Bronchial epithelial cell (primary cell): ENCODE measurements at regions not wholly inside any gene's neighbourhood (a gene's known extent, or its start where the extent isn't known, plus 50 kb on each side); places are given as distances from the start of the nearest gene placed in this dataset.
"Not testable (repeated sequence)": the region's sequence is repeated elsewhere in the genome, so short reads cannot be mapped to it uniquely, and the experiment has no call there.

Source experiments
- DNase-seq: peaks from one replicate; pipeline ENCODE4 v3.0.0-alpha.2; 2010; ENCODE audit warnings: low read depth
- FAIRE-seq: peaks from 2 replicates; lab custom pipeline; 2011; peaks lifted over from hg19 to GRCh38; lab: Jason Lieb, UNC
- H3K27me3 ChIP-seq: 2 replicates; pipeline ENCODE4 v1.5.1; 2011; ENCODE audit warnings: low read length; ENCODE audit not compliant: control insufficient read depth, insufficient read depth
- H3K36me3 ChIP-seq: 2 replicates; pipeline ENCODE4 v1.5.1; 2011; ENCODE audit warnings: low read length; ENCODE audit not compliant: control insufficient read depth, insufficient read depth
- H3K4me3 ChIP-seq: 2 replicates; pipeline ENCODE4 v1.5.1; 2011; ENCODE audit warnings: mild to moderate bottlenecking, low read depth, low read length, control low read depth
- TF ChIP-seq, protein P1 (sequence below): IDR thresholded peaks from 2 replicates; pipeline ENCODE4 v1.5.1; 2011; ENCODE audit warnings: mild to moderate bottlenecking, moderate library complexity, low read length, control low read depth, inconsistent platforms; ENCODE audit not compliant: insufficient read depth, severe bottlenecking

DNA sequence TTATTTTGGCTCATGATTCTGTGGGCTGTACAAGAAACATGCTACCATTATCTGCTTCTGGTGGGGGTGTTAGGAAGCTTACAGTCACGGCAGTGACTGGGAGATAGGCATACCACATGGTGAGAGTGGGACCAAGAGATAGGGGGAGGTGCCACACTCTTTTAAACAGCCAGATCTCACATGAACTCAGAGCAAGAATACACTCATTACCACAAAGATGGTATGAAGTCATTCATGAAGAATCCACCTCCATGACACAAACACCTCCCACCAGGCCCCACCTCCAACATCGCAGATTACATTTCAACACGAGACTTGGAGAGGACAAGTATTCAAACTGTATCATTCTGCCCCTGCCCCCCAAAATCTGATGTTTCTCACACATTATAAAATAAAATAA is 2396.7 kb downstream of the PCDH7 start:
- DNase-seq: no peak
- TF ChIP-seq, protein P1, sequence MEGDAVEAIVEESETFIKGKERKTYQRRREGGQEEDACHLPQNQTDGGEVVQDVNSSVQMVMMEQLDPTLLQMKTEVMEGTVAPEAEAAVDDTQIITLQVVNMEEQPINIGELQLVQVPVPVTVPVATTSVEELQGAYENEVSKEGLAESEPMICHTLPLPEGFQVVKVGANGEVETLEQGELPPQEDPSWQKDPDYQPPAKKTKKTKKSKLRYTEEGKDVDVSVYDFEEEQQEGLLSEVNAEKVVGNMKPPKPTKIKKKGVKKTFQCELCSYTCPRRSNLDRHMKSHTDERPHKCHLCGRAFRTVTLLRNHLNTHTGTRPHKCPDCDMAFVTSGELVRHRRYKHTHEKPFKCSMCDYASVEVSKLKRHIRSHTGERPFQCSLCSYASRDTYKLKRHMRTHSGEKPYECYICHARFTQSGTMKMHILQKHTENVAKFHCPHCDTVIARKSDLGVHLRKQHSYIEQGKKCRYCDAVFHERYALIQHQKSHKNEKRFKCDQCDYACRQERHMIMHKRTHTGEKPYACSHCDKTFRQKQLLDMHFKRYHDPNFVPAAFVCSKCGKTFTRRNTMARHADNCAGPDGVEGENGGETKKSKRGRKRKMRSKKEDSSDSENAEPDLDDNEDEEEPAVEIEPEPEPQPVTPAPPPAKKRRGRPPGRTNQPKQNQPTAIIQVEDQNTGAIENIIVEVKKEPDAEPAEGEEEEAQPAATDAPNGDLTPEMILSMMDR: no peak
- Histone ChIP-seq H3K36me3 (no peaks in the 10 kb centered on the region), H3K27me3 (no peaks in the 10 kb centered on the region), H3K4me3 (no peak overlapping the region)
- FAIRE-seq: no peak

DNA sequence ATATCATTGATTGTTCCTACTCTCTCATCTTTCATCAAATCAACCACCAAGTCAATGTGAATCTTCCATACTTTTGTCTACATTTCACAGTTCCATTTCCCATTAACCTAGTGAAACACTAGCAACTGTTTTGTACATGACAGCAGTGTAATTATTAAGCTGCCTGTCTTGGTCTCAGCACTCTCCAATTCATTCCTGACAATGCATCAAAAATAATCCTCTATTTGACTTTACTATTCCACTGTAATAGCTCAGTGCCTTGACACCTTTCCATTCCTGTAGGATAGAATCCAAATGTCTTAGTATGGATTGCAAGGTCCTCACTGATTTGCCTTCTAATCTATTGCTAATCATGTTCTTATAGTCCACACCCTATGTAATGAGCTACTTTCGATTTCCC is 2405.8 kb downstream of the PCDH7 start:
- DNase-seq (no peak), FAIRE-seq (no peak)
- Histone ChIP-seq H3K36me3 (no peaks in the 10 kb centered on the region), H3K27me3 (no peaks in the 10 kb centered on the region), H3K4me3 (no peak overlapping the region)
- TF ChIP-seq, protein P1: no peak

DNA sequence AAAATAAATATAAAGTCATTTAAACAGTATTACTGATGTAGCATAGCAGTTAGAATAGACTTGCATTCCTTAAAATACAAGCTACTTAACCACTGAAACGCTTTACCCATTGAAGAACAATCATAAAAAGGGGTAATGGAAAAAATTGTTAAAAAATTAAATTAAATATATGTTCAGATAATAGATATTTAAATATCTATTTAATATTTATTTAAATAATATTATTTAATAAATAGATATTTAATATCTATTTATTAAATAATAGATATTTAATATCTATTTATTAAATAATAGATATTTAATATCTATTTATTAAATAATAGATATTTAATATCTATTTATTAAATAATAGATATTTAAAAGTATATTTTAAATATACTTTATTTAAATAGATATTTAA is 2410.5 kb downstream of the PCDH7 start:
- H3K27me3 ChIP-seq, FAIRE-seq, DNase-seq, H3K36me3 ChIP-seq, H3K4me3 ChIP-seq: not testable (repeated sequence)

DNA sequence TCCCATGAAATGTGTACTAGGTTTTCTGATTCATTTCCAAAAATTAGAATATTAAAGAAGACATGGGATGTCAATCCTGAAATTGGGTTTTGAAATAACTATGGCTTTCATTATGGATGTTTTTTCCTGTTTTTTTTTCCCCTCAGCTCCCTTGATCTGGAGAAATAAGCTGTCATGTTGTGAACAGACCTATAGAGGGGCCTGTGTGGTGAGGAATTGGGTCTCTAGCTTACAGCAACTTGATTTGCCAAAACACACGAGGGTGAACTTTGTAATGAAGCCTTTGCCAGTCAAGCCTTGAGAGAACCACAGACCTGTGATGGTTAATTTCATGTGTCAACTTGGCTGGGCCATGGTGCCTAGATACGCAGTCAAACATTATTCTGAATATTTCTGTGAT is 2413.6 kb downstream of the PCDH7 start:
- TF ChIP-seq, protein P1: no peak
- FAIRE-seq: no peak
- H3K27me3 ChIP-seq: no peaks in the 10 kb centered on the region

DNA sequence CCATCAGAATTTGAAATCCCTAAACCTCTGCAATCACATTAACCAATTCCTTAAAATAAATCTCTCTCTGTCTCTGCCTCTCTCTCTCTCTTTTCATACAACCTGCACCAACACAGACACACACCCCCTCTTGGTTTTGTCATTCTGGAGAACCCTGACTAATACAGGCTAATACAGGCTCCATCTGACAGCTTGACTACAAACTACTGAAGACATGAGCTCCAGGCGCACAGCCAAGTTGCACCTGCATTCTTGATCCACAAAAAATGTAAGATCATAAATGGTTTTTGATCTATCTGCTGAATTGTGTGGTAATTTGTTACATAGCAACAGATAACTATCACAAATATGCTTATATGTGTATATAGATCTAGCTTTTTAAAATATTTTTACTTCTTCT is 2414.2 kb downstream of the PCDH7 start:
- Histone ChIP-seq H3K36me3 (no peaks in the 10 kb centered on the region), H3K4me3 (no peak overlapping the region), H3K27me3 (no peaks in the 10 kb centered on the region)
- no peak for DNase-seq
- no peak for FAIRE-seq
- TF ChIP-seq, protein P1: no peak

More for the DNA sequence above, 2413.6 kb downstream of the PCDH7 start:
- H3K36me3 ChIP-seq: no peaks in the 10 kb centered on the region
- H3K4me3 ChIP-seq: no peak overlapping the region
- DNase-seq: no peak

DNA sequence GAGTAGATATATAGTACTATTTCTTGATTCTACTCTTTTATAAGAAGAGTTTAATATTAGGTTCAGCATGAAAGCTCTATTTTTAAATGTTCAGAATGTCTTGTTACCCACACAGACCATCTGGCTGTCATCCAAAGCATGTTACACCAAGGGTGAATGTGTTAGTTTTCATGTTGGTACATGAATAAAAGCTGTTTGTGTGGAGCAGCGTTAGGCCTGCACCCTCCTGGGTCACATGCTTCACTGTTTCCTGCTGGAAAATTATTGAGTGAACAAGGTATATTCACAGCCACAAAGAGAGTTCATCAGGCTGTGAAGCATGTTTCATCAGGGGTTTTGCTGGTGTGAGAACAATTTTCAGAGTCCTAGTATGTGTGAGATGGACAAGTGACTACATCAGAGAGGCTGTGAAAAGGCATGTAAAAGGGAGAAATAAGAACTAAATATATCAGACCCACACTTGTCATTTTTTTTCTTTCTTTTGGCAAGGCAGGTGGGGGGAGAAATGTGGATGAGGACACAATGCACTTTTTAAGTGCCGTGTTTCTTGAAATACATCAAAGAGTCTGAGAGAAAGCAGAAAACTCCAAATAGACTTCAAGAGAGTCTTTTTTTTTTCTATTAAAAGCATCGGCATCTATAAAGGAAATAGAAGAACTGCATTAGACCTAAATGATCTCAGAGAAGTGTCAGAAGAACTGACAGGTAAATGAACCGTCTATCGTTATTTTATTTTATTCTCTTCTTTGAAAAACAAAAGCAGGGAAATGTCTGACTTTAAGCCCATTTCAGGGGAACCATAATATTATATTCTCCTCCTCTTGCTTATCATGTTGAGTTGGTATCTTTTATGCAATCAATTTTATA is 2429.7 kb downstream of the PCDH7 start:
- TF ChIP-seq, protein P1: no peak
- no peaks in the 10 kb centered on the region for H3K36me3 ChIP-seq
- DNase-seq: peak; percentile 81
- no peak overlapping the region for H3K4me3 ChIP-seq
- no peak for FAIRE-seq
- H3K27me3 ChIP-seq: no peaks in the 10 kb centered on the region
